H9 (cell line): ENCODE measurements at regions not wholly inside any gene's neighbourhood (a gene's known extent, or its start where the extent isn't known, plus 50 kb on each side); places are given as distances from the start of the nearest gene placed in this dataset.

Experiments used
- DNase-seq: peaks from one replicate; pipeline ENCODE4 v3.0.0-alpha.2; 2017
- H2AFZ ChIP-seq: one replicate; pipeline ENCODE4 v1.6.1; 2013; ENCODE audit warnings: mild to moderate bottlenecking, low read length, control low read depth, moderate library complexity
- H2AK5ac ChIP-seq: 2 replicates; pipeline ENCODE4 v1.6.1; 2013; ENCODE audit warnings: low read length, control low read depth, mixed read lengths; ENCODE audit not compliant: insufficient read length
- H2BK120ac ChIP-seq: one replicate; pipeline ENCODE4 v1.6.1; 2013; ENCODE audit warnings: low read depth, mild to moderate bottlenecking, low read length, control low read depth, inconsistent platforms; ENCODE audit not compliant: poor library complexity, severe bottlenecking
- H2BK12ac ChIP-seq: 2 replicates; pipeline ENCODE4 v1.6.1; 2013; ENCODE audit warnings: low read length, control low read depth, mixed read lengths, low read depth; ENCODE audit not compliant: insufficient read length
- H2BK15ac ChIP-seq: 2 replicates; pipeline ENCODE4 v1.6.1; 2013; ENCODE audit warnings: low read depth, low read length, control low read depth
- H2BK20ac ChIP-seq: one replicate; pipeline ENCODE4 v1.6.1; 2013; ENCODE audit warnings: low read depth, mild to moderate bottlenecking, low read length, control low read depth, inconsistent platforms; ENCODE audit not compliant: poor library complexity, severe bottlenecking
- H2BK5ac ChIP-seq: 2 replicates; pipeline ENCODE4 v1.6.1; 2013; ENCODE audit warnings: low read length, control low read depth, mixed read lengths; ENCODE audit not compliant: insufficient read length
- H3K14ac ChIP-seq: 2 replicates; pipeline ENCODE4 v1.6.1; 2013; ENCODE audit warnings: low read length, control low read depth; ENCODE audit not compliant: insufficient read depth
- H3K18ac ChIP-seq: 2 replicates; pipeline ENCODE4 v1.6.1; 2013; ENCODE audit warnings: low read depth, mild to moderate bottlenecking, mixed read lengths, low read length, control low read depth; ENCODE audit not compliant: insufficient read length
- H3K23ac ChIP-seq: 2 replicates; pipeline ENCODE4 v1.6.1; 2013; ENCODE audit warnings: low read length, control low read depth, mixed read lengths, low read depth; ENCODE audit not compliant: insufficient read length
- H3K23me2 ChIP-seq: 2 replicates; pipeline ENCODE4 v1.6.1; 2013; ENCODE audit warnings: low read depth, mild to moderate bottlenecking, mixed read lengths, low read length, control low read depth; ENCODE audit not compliant: insufficient read length, poor library complexity, severe bottlenecking
- H3K27ac ChIP-seq: 2 replicates; pipeline ENCODE4 v1.5.1; 2013; ENCODE audit warnings: low read length, control low read depth, mixed read lengths, low read depth; ENCODE audit not compliant: insufficient read length
- H3K27me3 ChIP-seq: 2 replicates; pipeline ENCODE4 v1.6.1; 2013; ENCODE audit warnings: low read length, control low read depth, inconsistent platforms; ENCODE audit not compliant: insufficient read depth
- H3K4ac ChIP-seq: 2 replicates; pipeline ENCODE4 v1.6.1; 2013; ENCODE audit warnings: low read depth, mild to moderate bottlenecking, control low read depth, inconsistent platforms, low read length, moderate library complexity
- H3K4me1 ChIP-seq: 2 replicates; pipeline ENCODE4 v1.6.1; 2013; ENCODE audit warnings: low read length, control low read depth, inconsistent platforms; ENCODE audit not compliant: insufficient read depth
- H3K4me2 ChIP-seq: 2 replicates; pipeline ENCODE4 v1.6.1; 2013; ENCODE audit warnings: low read length, control low read depth, mixed read lengths; ENCODE audit not compliant: insufficient read length, insufficient read depth
- H3K56ac ChIP-seq: 2 replicates; pipeline ENCODE4 v1.6.1; 2013; ENCODE audit warnings: low read depth, mild to moderate bottlenecking, mixed read lengths, low read length, control low read depth; ENCODE audit not compliant: insufficient read length
- H3K79me1 ChIP-seq: 2 replicates; pipeline ENCODE4 v1.6.1; 2013; ENCODE audit warnings: low read depth, mild to moderate bottlenecking, moderate library complexity, low read length, control low read depth, inconsistent platforms; ENCODE audit not compliant: insufficient read depth, poor library complexity, severe bottlenecking
- H3K79me2 ChIP-seq: 2 replicates; pipeline ENCODE4 v1.6.1; 2013; ENCODE audit warnings: low read length, control low read depth, inconsistent platforms; ENCODE audit not compliant: insufficient read depth
- H3K9ac ChIP-seq: 2 replicates; pipeline ENCODE4 v1.6.1; 2013; ENCODE audit warnings: low read length, control low read depth, mixed read lengths; ENCODE audit not compliant: insufficient read length; ENCODE audit errors: extremely low read depth
- H3K9me3 ChIP-seq: one replicate; pipeline ENCODE4 v1.6.1; 2013; ENCODE audit warnings: low read depth, low read length, inconsistent platforms; ENCODE audit not compliant: control insufficient read depth
- H3T11ph ChIP-seq: one replicate; pipeline ENCODE4 v1.6.1; 2013; ENCODE audit warnings: mild to moderate bottlenecking, low read length, control low read depth, inconsistent platforms
- H4K20me1 ChIP-seq: one replicate; pipeline ENCODE4 v1.6.1; 2013; ENCODE audit not compliant: control insufficient read depth, insufficient read length, insufficient read depth
- H4K5ac ChIP-seq: 2 replicates; pipeline ENCODE4 v1.6.1; 2013; ENCODE audit warnings: low read depth, mild to moderate bottlenecking, mixed read lengths, low read length, control low read depth; ENCODE audit not compliant: insufficient read length
- H4K8ac ChIP-seq: replicated peaks from 2 replicates; pipeline ENCODE4 v1.6.1; 2013; ENCODE audit warnings: low read length, control low read depth, mixed read lengths, low read depth; ENCODE audit not compliant: insufficient read length
- H4K91ac ChIP-seq: 2 replicates; pipeline ENCODE4 v1.6.1; 2013; ENCODE audit warnings: low read depth, mild to moderate bottlenecking, moderate library complexity, mixed read lengths, low read length, control low read depth; ENCODE audit not compliant: insufficient read length
- H3K27ac Mint-ChIP-seq, 3 experiments: 2 replicates in 2 of 3; 3 replicates in 1 of 3; pipeline ENCODE4 v1.8.0; 2020 to 2021; ENCODE audit warnings: mixed read lengths in 3 of 3, mild to moderate bottlenecking in 1 of 3, moderate library complexity in 1 of 3
- H3K27me3 Mint-ChIP-seq: 2 replicates; pipeline ENCODE4 v1.8.0; 2021; ENCODE audit warnings: low read depth, mild to moderate bottlenecking, moderate library complexity, mixed read lengths
- H3K36me3 Mint-ChIP-seq, 3 experiments: 2 replicates in 2 of 3; 3 replicates in 1 of 3; pipeline ENCODE4 v1.8.0; 2020 to 2021; ENCODE audit warnings: low read depth in 3 of 3, mixed read lengths in 3 of 3; ENCODE audit not compliant: insufficient read depth in 1 of 3
- H3K4me1 Mint-ChIP-seq, 2 experiments: 2 replicates each; pipeline ENCODE4 v1.8.0; 2020; ENCODE audit warnings: mixed read lengths in 2 of 2
- H3K4me3 Mint-ChIP-seq, 2 experiments: 2 replicates in 1 of 2; 3 replicates in 1 of 2; pipeline ENCODE4 v1.8.0; 2020 to 2021; ENCODE audit warnings: mild to moderate bottlenecking in 2 of 2, mixed read lengths in 2 of 2, moderate library complexity in 1 of 2
- H3K9me3 Mint-ChIP-seq, 2 experiments: 2 replicates in 1 of 2; 3 replicates in 1 of 2; pipeline ENCODE4 v1.8.0; 2020; ENCODE audit warnings: mild to moderate bottlenecking in 2 of 2, mixed read lengths in 2 of 2, moderate library complexity in 1 of 2
- CTCF ChIP-seq: fragments of 200-600 bp; sonication (generic); conservative IDR thresholded peaks from 3 replicates; pipeline ENCODE4 v1.8.0; 2021; ENCODE audit warnings: antibody characterized with exemption, mild to moderate bottlenecking
- WGBS: extraction: QIAGEN DNeasy Blood & Tissue Kit; methylation state at CpG from one replicate; pipeline ENCODE4 v1.1.7; 2013; ENCODE audit warnings: missing lambda C conversion rate, low lambda C conversion rate, mixed read lengths; ENCODE audit not compliant: insufficient read length; ENCODE audit errors: extremely low coverage; 5-methylcytosine and 5-hydroxymethylcytosine counted together

- Histone ChIP-seq H3K23me2 (no peaks in the 10 kb centered on the region), H3K79me1 (no peaks in the 10 kb centered on the region), H3K4ac (no peak overlapping the region), H3K9me3 (no peaks in the 10 kb centered on the region), H3K14ac (no peak overlapping the region), H3K27ac (no peak overlapping the region), H4K20me1 (no peaks in the 10 kb centered on the region), H3K79me2 (0 out of 2 replicates have a peak, but pooled peaks cover 1% of the 10 kb centered on the region), H2BK15ac (no peak overlapping the region), H4K91ac (no peak overlapping the region), H3K4me2 (no peak overlapping the region), H2BK5ac (no peak overlapping the region), H3K4me1 (peaks cover 6% of the 10 kb centered on the region; the same call in 1 of the 2 replicates), H2AK5ac (no peak overlapping the region), H2BK120ac (no peak overlapping the region), H2BK20ac (no peak overlapping the region), H3T11ph (no peak overlapping the region), H4K8ac (no peak overlapping the region), H3K23ac (no peak overlapping the region), H4K5ac (no peak overlapping the region), H3K27me3 (no peaks in the 10 kb centered on the region), H3K9ac (no peak overlapping the region), H3K18ac (no peak overlapping the region), H2BK12ac (no peak overlapping the region), H3K56ac (no peak overlapping the region), H2AFZ (no peak overlapping the region)
- Mint-ChIP-seq H3K9me3 (peaks cover 0 to under 1% of the 10 kb centered on the region in 2 experiments; a peak in 1 of 5 replicates), H3K27ac (no peak overlapping the region), H3K27me3 (no peaks in the 10 kb centered on the region), H3K4me3 (no peak overlapping the region), H3K4me1 (peaks cover 15 to 24% of the 10 kb centered on the region in 2 experiments), H3K36me3 (peaks cover 0 to 4% (median 2%) of the 10 kb centered on the region in 3 experiments; a peak in 1 of 7 replicates)
- TF ChIP-seq CTCF: no peak
- no peak for DNase-seq
- no CpG with 5 or more reads among the region's 8 CpGs for WGBS
These were observed 73.3 kb upstream of the FRMD4A start for GRCh38 chr10:14403881-14404623.
